OCI-LY1 (cell line): ENCODE measurements at regions not wholly inside any gene's neighbourhood (a gene's known extent, or its start where the extent isn't known, plus 50 kb on each side); places are given as distances from the start of the nearest gene placed in this dataset.

Source experiments
- CTCF ChIP-seq: fragments of 200-600 bp; sonication (generic), shearing (Covaris generic); IDR thresholded peaks from 2 replicates; pipeline ENCODE4 v1.5.1; 2017; ENCODE audit warnings: mild to moderate bottlenecking, antibody characterized with exemption, low read length, moderate library complexity, mixed read lengths
- EZH2 ChIP-seq: fragments of 200-600 bp; sonication (generic), shearing (Covaris generic); IDR thresholded peaks from 2 replicates; pipeline ENCODE4 v1.8.0; 2017; ENCODE audit warnings: borderline replicate concordance, mixed run types, mild to moderate bottlenecking, antibody characterized with exemption, low read length, moderate library complexity, mixed read lengths

DNA sequence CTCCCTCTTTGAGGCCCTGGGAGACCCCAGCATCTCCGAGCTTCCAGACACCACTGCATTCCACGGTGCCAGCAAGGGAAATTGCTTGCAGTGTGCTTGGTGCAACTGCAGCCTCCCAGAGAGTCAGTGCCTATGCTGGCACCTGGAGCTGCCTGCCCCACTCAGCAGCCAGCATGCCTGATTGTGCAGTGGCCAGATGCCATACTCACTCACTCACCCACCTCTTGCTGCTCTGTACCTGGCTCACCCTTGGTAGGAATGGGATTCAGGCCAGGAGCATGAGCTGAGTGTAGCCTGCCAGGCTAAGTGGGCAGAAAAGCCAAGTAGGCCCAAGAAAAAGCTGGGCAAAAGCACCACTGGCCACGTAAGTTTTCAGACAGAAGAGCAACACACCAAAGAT, 651.4 kb downstream of the GABRG1 start:
- TF ChIP-seq CTCF, result no peak
- no peak for TF ChIP-seq EZH2
